ENCODE measurements at regions not wholly inside any gene's neighbourhood (a gene's known extent, or its start where the extent isn't known, plus 50 kb on each side); places are given as distances from the start of the nearest gene placed in this dataset.

GRCh38 chr6:137739544-137739943, 127.5 kb upstream of the TNFAIP3 start:
- TF ChIP-seq, protein P1, sequence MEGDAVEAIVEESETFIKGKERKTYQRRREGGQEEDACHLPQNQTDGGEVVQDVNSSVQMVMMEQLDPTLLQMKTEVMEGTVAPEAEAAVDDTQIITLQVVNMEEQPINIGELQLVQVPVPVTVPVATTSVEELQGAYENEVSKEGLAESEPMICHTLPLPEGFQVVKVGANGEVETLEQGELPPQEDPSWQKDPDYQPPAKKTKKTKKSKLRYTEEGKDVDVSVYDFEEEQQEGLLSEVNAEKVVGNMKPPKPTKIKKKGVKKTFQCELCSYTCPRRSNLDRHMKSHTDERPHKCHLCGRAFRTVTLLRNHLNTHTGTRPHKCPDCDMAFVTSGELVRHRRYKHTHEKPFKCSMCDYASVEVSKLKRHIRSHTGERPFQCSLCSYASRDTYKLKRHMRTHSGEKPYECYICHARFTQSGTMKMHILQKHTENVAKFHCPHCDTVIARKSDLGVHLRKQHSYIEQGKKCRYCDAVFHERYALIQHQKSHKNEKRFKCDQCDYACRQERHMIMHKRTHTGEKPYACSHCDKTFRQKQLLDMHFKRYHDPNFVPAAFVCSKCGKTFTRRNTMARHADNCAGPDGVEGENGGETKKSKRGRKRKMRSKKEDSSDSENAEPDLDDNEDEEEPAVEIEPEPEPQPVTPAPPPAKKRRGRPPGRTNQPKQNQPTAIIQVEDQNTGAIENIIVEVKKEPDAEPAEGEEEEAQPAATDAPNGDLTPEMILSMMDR (IDR thresholded peaks at IDR 0.05), result no peak
- TF ChIP-seq POLR2A (IDR thresholded peaks at IDR 0.05) (no peak), POLR2AphosphoS5 (IDR thresholded peaks at IDR 0.05) (no peak), EP300 (IDR thresholded peaks at IDR 0.05) (no peak)
